ENCODE measurements at regions not wholly inside any gene's neighbourhood (a gene's known extent, or its start where the extent isn't known, plus 50 kb on each side); places are given as distances from the start of the nearest gene placed in this dataset.

- TF ChIP-seq CTCF (IDR thresholded peaks at IDR 0.05) = no peak
- TF ChIP-seq POLR2A (IDR thresholded peaks at IDR 0.05) = no peak
Observed at GRCh38 chr11:92671081-92671480, 298.4 kb upstream of the MTNR1B start.
